Stimulated activated effector memory CD8-positive, alpha-beta T cell treated with anti-CD3 and anti-CD28 coated beads, Interleukin-12 subunit alpha, Interleukin-12 subunit beta, amount 100 ng/mL, for 72 hours (primary cell): ENCODE measurements at regions not wholly inside any gene's neighbourhood (a gene's known extent, or its start where the extent isn't known, plus 50 kb on each side); places are given as distances from the start of the nearest gene placed in this dataset.

ENCODE experiments used
- ATAC-seq: fragments of 150-1000 bp; cut with Tn5 transposase; 2 replicates; pipeline ENCODE4 v1.10.0; 2021
- DNase-seq, 2 donors: peaks; one replicate each; pipeline ENCODE4 v3.0.0; 2021 to 2022; ENCODE audit warnings: low spot score in 2 of 2
- H3K27ac Mint-ChIP-seq: one replicate; pipeline ENCODE4 v1.8.0; 2022; ENCODE audit warnings: mild to moderate bottlenecking, mixed read lengths
- H3K36me3 Mint-ChIP-seq: one replicate; pipeline ENCODE4 v1.8.0; 2022; ENCODE audit warnings: mild to moderate bottlenecking, mixed read lengths
- H3K4me1 Mint-ChIP-seq: one replicate; pipeline ENCODE4 v1.8.0; 2022; ENCODE audit warnings: mixed read lengths
- H3K4me3 Mint-ChIP-seq: one replicate; pipeline ENCODE4 v1.8.0; 2022; ENCODE audit warnings: mild to moderate bottlenecking, mixed read lengths
- H3K9me3 Mint-ChIP-seq: one replicate; pipeline ENCODE4 v1.8.0; 2022; ENCODE audit warnings: mixed read lengths

- H3K4me1 Mint-ChIP-seq, result no peaks in the 10 kb centered on the region
- no peak overlapping the region for H3K27ac Mint-ChIP-seq
- H3K9me3 Mint-ChIP-seq, result peaks cover 3% of the 10 kb centered on the region
- no peak for DNase-seq
- no peak overlapping the region for H3K4me3 Mint-ChIP-seq
- no peaks in the 10 kb centered on the region for H3K36me3 Mint-ChIP-seq
- ATAC-seq, result no peak
These were observed 144.0 kb upstream of the IRX3 start for GRCh38 chr16:54430491-54431030.

GRCh38 chr16:54429029-54429428, 142.4 kb upstream of the IRX3 start:
- ATAC-seq, result no peak
- no peaks in the 10 kb centered on the region for H3K36me3 Mint-ChIP-seq
- DNase-seq, result no peak
- no peak overlapping the region for H3K27ac Mint-ChIP-seq
- no peak overlapping the region for H3K4me3 Mint-ChIP-seq
- no peaks in the 10 kb centered on the region for H3K4me1 Mint-ChIP-seq
- peaks cover 3% of the 10 kb centered on the region for H3K9me3 Mint-ChIP-seq

- DNase-seq (no peak), ATAC-seq (no peak)
- Mint-ChIP-seq H3K4me3 (no peak overlapping the region), H3K27ac (no peak overlapping the region), H3K9me3 (peaks cover 3% of the 10 kb centered on the region), H3K4me1 (no peaks in the 10 kb centered on the region), H3K36me3 (no peaks in the 10 kb centered on the region)
These were observed 139.9 kb upstream of the IRX3 start for GRCh38 chr16:54426553-54426849.

GRCh38 chr16:54425681-54426552, 139.3 kb upstream of the IRX3 start:
- Mint-ChIP-seq H3K4me3 (no peak overlapping the region), H3K4me1 (no peaks in the 10 kb centered on the region), H3K27ac (no peak overlapping the region), H3K9me3 (peaks cover 3% of the 10 kb centered on the region), H3K36me3 (no peaks in the 10 kb centered on the region)
- DNase-seq (no peak), ATAC-seq (no peak)

GRCh38 chr16:54425068-54425467, 138.5 kb upstream of the IRX3 start:
- ATAC-seq (no peak), DNase-seq (no peak)
- Mint-ChIP-seq H3K9me3 (peaks cover 2% of the 10 kb centered on the region), H3K27ac (no peak overlapping the region), H3K36me3 (no peaks in the 10 kb centered on the region), H3K4me3 (no peak overlapping the region), H3K4me1 (no peaks in the 10 kb centered on the region)

- H3K4me1 Mint-ChIP-seq, result no peaks in the 10 kb centered on the region
- H3K9me3 Mint-ChIP-seq, result no peaks in the 10 kb centered on the region
- no peak for DNase-seq
- H3K4me3 Mint-ChIP-seq, result no peak overlapping the region
- no peak for ATAC-seq
- no peak overlapping the region for H3K27ac Mint-ChIP-seq
- H3K36me3 Mint-ChIP-seq, result no peaks in the 10 kb centered on the region
These were observed 137.5 kb upstream of the IRX3 start for GRCh38 chr16:54424043-54424451.

GRCh38 chr16:54422569-54422978, 136.0 kb upstream of the IRX3 start:
- H3K27ac Mint-ChIP-seq, result no peak overlapping the region
- H3K36me3 Mint-ChIP-seq, result no peaks in the 10 kb centered on the region
- no peak overlapping the region for H3K4me3 Mint-ChIP-seq
- no peaks in the 10 kb centered on the region for H3K4me1 Mint-ChIP-seq
- no peaks in the 10 kb centered on the region for H3K9me3 Mint-ChIP-seq
- DNase-seq (no peak), ATAC-seq (no peak)

- DNase-seq (no peak), ATAC-seq (no peak)
- no peaks in the 10 kb centered on the region for H3K9me3 Mint-ChIP-seq
- no peaks in the 10 kb centered on the region for H3K36me3 Mint-ChIP-seq
- H3K4me1 Mint-ChIP-seq, result no peaks in the 10 kb centered on the region
- H3K27ac Mint-ChIP-seq, result no peak overlapping the region
- no peak overlapping the region for H3K4me3 Mint-ChIP-seq
These were observed 135.6 kb upstream of the IRX3 start for GRCh38 chr16:54422159-54422558.

GRCh38 chr16:54421220-54421619, 134.6 kb upstream of the IRX3 start:
- no peaks in the 10 kb centered on the region for H3K36me3 Mint-ChIP-seq
- H3K27ac Mint-ChIP-seq, result no peak overlapping the region
- no peak overlapping the region for H3K4me3 Mint-ChIP-seq
- ATAC-seq, result no peak
- no peaks in the 10 kb centered on the region for H3K9me3 Mint-ChIP-seq
- no peaks in the 10 kb centered on the region for H3K4me1 Mint-ChIP-seq
- DNase-seq, result no peak

GRCh38 chr16:54418903-54419302, 132.3 kb upstream of the IRX3 start:
- H3K4me1 Mint-ChIP-seq, result no peaks in the 10 kb centered on the region

GRCh38 chr16:54417384-54417783, 130.8 kb upstream of the IRX3 start:
- Mint-ChIP-seq H3K4me3 (no peak overlapping the region), H3K4me1 (no peaks in the 10 kb centered on the region), H3K9me3 (peaks cover 3% of the 10 kb centered on the region), H3K27ac (no peak overlapping the region), H3K36me3 (peaks cover 6% of the 10 kb centered on the region)
- no peak for ATAC-seq
- no peak for DNase-seq

More at GRCh38 chr16:54418903-54419302, 132.3 kb upstream of the IRX3 start:
- H3K9me3 Mint-ChIP-seq, result peaks cover 3% of the 10 kb centered on the region
- no peak overlapping the region for H3K4me3 Mint-ChIP-seq
- H3K36me3 Mint-ChIP-seq, result peaks cover 6% of the 10 kb centered on the region
- DNase-seq (no peak), ATAC-seq (no peak)
- H3K27ac Mint-ChIP-seq, result no peak overlapping the region

GRCh38 chr16:54414671-54415070, 128.1 kb upstream of the IRX3 start:
- peaks cover 6% of the 10 kb centered on the region for H3K36me3 Mint-ChIP-seq
- H3K9me3 Mint-ChIP-seq, result peaks cover 3% of the 10 kb centered on the region
- no peak overlapping the region for H3K27ac Mint-ChIP-seq
- DNase-seq, result no peak
- ATAC-seq, result no peak
- no peak overlapping the region for H3K4me3 Mint-ChIP-seq
- H3K4me1 Mint-ChIP-seq, result no peaks in the 10 kb centered on the region

- ATAC-seq, result no peak
- Mint-ChIP-seq H3K4me3 (no peak overlapping the region), H3K27ac (no peak overlapping the region)
These were observed 126.3 kb upstream of the IRX3 start for GRCh38 chr16:54412777-54413455.

GRCh38 chr16:54412037-54412436, 125.5 kb upstream of the IRX3 start:
- Mint-ChIP-seq H3K36me3 (peaks cover 6% of the 10 kb centered on the region), H3K4me3 (no peak overlapping the region), H3K4me1 (no peaks in the 10 kb centered on the region), H3K9me3 (peaks cover 3% of the 10 kb centered on the region), H3K27ac (no peak overlapping the region)
- no peak for ATAC-seq
- DNase-seq, result no peak

More at GRCh38 chr16:54412777-54413455, 126.3 kb upstream of the IRX3 start:
- DNase-seq, result no peak
- no peaks in the 10 kb centered on the region for H3K4me1 Mint-ChIP-seq
- H3K36me3 Mint-ChIP-seq, result peaks cover 6% of the 10 kb centered on the region
- H3K9me3 Mint-ChIP-seq, result peaks cover 3% of the 10 kb centered on the region

- ATAC-seq (no peak), DNase-seq (no peak)
- peaks cover 3% of the 10 kb centered on the region for H3K9me3 Mint-ChIP-seq
- H3K36me3 Mint-ChIP-seq, result peaks cover 6% of the 10 kb centered on the region
- no peak overlapping the region for H3K27ac Mint-ChIP-seq
- H3K4me1 Mint-ChIP-seq, result no peaks in the 10 kb centered on the region
- no peak overlapping the region for H3K4me3 Mint-ChIP-seq
These were observed 125.0 kb upstream of the IRX3 start for GRCh38 chr16:54411544-54411943.

GRCh38 chr16:54409982-54410381, 123.4 kb upstream of the IRX3 start:
- no peak overlapping the region for H3K27ac Mint-ChIP-seq
- H3K4me3 Mint-ChIP-seq, result no peak overlapping the region
- peak; percentile 32 for ATAC-seq
- peaks cover 3% of the 10 kb centered on the region for H3K9me3 Mint-ChIP-seq
- H3K36me3 Mint-ChIP-seq, result peaks cover 6% of the 10 kb centered on the region
- H3K4me1 Mint-ChIP-seq, result no peaks in the 10 kb centered on the region
- DNase-seq, result no peak
